VCaP (cell line): ENCODE measurements at regions not wholly inside any gene's neighbourhood (a gene's known extent, or its start where the extent isn't known, plus 50 kb on each side); places are given as distances from the start of the nearest gene placed in this dataset.

ENCODE experiments used
- H3K27ac ChIP-seq: fragments of 450-650 bp; 2 replicates; pipeline ENCODE4 v1.5.1; 2017
- TF ChIP-seq, protein P1 (sequence below): fragments of 450-650 bp; conservative IDR thresholded peaks from 2 replicates; pipeline ENCODE4 v1.5.1; 2017; ENCODE audit warnings: mild to moderate bottlenecking, moderate library complexity

DNA sequence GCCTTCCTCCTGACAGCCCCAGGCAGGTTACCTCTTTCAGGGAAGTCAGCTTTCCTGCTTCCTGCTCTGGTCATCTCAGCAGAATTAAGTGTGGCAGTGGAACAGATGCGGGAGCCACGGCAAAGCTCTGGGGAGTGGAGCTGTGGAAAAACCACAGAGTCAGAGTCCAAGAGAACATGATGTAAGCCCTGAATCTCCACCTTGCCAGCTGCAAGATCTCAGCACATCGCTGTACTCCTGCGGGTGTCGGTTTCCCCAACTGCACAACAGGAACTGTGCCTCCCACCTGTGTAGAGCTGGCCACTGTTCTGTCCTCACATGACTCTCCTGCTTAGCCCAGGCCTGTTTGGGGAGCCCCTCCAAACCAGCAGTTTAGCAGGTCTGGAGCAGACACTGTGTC is 123.7 kb downstream of the MATN1 start:
- H3K27ac ChIP-seq = no peak overlapping the region
- TF ChIP-seq, protein P1, sequence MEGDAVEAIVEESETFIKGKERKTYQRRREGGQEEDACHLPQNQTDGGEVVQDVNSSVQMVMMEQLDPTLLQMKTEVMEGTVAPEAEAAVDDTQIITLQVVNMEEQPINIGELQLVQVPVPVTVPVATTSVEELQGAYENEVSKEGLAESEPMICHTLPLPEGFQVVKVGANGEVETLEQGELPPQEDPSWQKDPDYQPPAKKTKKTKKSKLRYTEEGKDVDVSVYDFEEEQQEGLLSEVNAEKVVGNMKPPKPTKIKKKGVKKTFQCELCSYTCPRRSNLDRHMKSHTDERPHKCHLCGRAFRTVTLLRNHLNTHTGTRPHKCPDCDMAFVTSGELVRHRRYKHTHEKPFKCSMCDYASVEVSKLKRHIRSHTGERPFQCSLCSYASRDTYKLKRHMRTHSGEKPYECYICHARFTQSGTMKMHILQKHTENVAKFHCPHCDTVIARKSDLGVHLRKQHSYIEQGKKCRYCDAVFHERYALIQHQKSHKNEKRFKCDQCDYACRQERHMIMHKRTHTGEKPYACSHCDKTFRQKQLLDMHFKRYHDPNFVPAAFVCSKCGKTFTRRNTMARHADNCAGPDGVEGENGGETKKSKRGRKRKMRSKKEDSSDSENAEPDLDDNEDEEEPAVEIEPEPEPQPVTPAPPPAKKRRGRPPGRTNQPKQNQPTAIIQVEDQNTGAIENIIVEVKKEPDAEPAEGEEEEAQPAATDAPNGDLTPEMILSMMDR = no peak

DNA sequence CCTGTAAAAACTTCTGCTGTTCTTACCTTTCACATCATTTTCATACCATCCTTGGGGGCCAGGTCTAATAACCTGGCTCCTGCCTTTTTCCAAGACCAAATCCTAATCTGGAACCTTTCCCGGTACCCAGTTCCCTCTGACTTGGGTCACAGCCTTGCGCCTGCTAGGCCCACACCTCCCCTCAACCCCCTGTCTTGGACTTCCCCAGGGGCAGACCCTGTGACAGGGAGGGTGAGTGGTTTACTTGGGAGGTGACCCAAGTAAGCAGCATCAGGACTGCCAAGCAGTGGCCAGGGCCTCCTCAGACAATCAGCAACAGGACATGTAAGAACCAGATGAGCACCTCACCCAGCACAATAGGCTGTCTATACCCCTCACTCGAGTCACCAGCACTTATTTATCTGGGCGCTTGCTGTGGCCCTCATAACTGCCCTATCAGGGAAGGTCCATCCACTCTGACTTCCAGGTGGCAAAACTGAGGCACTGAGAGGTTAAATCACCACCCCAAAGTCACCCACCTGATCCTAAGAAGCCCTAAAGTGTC is 124.7 kb downstream of the MATN1 start:
- TF ChIP-seq, protein P1 = no peak
- H3K27ac ChIP-seq = no peak overlapping the region

DNA sequence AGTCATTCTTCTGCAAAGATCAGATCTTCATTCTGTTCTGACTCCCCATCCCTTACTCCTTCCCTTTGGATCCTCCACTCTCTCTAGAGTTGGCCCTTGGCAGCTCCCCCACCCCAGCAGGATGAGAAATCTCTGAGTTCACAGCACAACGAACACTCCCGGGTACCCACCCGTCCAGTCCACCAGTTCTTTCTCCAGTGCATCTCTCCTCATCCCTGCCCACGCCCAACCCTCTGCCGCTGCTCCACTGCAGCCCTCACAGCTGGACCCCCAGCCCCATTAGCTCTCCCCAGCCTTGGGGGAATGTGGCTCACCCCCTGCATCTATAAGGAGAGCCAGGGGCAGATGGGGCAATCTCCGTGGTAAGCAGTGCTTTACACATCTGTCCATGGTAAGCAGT is 125.7 kb downstream of the MATN1 start:
- TF ChIP-seq, protein P1 = no peak
- H3K27ac ChIP-seq = no peak overlapping the region

DNA sequence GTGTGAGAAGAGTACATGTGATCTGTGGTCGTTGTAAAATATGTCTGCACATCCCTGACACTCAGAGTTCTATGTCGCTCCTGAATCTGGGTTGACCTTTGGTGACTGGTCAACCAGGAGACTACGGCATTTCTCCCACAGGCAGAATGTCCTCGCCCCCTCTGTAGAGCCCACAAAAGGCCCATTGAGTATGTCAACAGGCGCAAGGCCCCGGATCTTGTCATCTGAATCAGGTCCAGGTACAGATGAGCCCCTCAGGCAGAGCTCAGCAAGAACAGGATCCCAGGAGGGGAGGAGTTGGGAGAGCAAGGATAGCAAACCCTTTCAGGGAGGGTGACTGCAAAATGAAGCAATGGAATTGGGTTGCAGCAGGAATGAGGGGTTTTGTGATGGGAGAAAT is 126.5 kb downstream of the MATN1 start:
- no peak overlapping the region for H3K27ac ChIP-seq
- TF ChIP-seq, protein P1 = no peak

DNA sequence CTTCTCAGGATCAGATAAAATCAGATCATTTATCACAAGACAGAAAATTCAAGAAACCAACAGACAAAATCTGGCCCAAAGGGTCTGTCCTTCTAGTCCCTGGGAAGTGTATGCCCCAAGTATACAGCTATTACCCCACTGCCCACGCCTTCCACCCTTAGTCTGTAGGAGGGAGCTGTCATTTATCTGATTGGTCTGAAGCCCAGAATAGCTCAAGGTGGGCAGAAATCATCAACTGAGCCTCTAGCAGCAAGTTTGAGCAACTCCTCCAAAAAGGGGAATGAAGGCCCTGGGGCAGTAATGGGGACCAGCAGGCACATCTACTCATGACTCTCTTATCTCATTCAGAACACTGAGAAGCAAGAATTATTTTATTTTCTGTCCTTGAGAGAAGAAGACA is 126.9 kb downstream of the MATN1 start:
- TF ChIP-seq, protein P1 = no peak
- H3K27ac ChIP-seq = no peak overlapping the region

DNA sequence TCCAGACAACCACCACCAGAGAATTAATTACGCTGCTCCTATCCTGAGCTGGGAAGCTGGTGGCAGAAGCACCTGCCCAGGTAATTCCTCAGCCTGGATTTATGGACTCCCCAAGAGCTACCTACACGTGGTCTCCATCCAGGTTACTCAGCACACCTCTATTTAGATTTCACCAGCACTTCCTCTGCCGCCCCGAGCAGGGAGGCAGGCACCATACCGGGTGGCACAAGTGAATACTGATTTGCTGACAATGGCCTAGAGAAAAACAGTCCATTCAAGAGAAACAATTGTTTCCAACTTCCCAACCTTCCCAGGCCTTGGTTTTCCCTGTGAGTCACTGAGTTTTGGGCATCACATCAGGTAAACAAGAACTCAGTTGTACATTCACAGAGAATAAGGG is 134.3 kb downstream of the MATN1 start:
- TF ChIP-seq, protein P1 = no peak
- no peak overlapping the region for H3K27ac ChIP-seq

DNA sequence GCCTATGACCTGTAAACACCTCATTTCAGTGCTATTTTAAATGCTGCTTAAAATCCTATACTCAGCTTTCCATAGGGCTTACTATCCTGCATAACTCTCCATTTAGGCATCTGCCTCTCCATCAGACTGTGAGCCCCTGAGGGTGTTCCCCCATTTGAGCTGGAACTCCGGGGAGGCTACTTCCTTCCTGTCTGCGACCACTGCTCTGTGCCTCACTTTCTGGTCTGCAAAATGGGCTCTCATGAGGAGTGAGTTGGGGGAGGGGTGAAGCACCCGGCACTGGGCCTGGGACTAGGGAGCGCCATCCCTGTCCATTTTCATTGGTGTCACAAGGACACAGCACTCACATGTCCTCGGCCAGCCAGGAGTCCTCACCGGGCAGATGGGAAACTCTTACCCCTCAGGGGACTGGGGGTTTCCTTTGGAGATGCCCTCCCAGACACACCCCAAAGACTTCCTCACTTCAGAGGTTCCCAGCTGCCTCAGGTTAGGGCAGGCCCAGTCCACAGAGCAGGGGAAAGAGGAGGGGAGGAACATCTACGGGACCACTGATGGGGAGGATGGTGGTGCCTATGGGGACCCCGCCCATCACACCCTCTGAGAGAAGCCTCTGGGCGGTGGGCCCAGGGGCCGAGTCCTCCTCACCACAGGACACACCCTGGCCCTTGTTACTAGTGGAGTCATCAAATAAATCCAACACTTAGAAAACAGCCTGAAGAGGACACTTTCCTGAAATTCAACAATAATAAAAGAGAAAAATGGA is 134.9 kb downstream of the MATN1 start:
- no peak overlapping the region for H3K27ac ChIP-seq
- TF ChIP-seq, protein P1 = no peak
